ES-I3 (cell line): ENCODE measurements at regions not wholly inside any gene's neighbourhood (a gene's known extent, or its start where the extent isn't known, plus 50 kb on each side); places are given as distances from the start of the nearest gene placed in this dataset.
"Not testable (repeated sequence)": the region's sequence is repeated elsewhere in the genome, so short reads cannot be mapped to it uniquely, and the experiment has no call there.

ENCODE experiments used
- H3K36me3 ChIP-seq: 2 replicates; pipeline ENCODE4 v1.6.1; 2013; ENCODE audit warnings: mild to moderate bottlenecking, low read length, control low read depth, moderate library complexity; ENCODE audit not compliant: insufficient read depth
- H3K4me1 ChIP-seq: 2 replicates; pipeline ENCODE4 v1.6.1; 2013; ENCODE audit warnings: mild to moderate bottlenecking, control low read depth, low read length; ENCODE audit not compliant: insufficient read depth
- H3K9ac ChIP-seq: 2 replicates; pipeline ENCODE4 v1.6.1; 2013; ENCODE audit warnings: low read depth, mild to moderate bottlenecking, low read length, moderate library complexity
- H3K9me3 ChIP-seq: 2 replicates; pipeline ENCODE4 v1.6.1; 2013; ENCODE audit warnings: mild to moderate bottlenecking, low read length, moderate library complexity; ENCODE audit not compliant: control insufficient read depth, insufficient read depth

DNA sequence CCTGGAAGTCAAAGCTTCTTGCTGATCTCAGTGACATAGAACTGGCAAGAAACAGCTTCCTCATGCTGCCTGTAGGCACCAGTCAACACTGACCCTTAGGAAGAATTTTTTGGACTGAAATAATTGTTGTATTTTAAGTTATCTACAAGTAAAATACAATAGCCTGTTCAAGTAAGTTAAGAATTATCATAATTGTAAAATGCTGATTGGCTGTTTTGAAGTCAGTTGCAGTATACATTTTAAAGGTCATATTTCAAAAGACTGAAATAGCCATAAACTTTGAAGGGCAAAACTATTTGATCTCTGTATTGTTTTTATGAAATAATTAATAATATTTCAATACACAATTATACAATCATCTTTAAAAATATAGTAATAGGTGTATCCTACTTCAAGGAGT, 794.9 kb downstream of the MAT2B start:
- H3K36me3 ChIP-seq: no peaks in the 10 kb centered on the region

GRCh38 chr5:164301136-164301535, 795.7 kb downstream of the MAT2B start:
- Histone ChIP-seq H3K36me3 (no peaks in the 10 kb centered on the region), H3K9ac (no peak overlapping the region), H3K4me1 (no peaks in the 10 kb centered on the region; the same call in 1 of the 2 replicates), H3K9me3 (no peaks in the 10 kb centered on the region)

More for the DNA sequence above, 794.9 kb downstream of the MAT2B start:
- Histone ChIP-seq H3K9ac (no peak overlapping the region), H3K9me3 (no peaks in the 10 kb centered on the region), H3K4me1 (no peaks in the 10 kb centered on the region; the same call in 1 of the 2 replicates)

GRCh38 chr5:164301708-164302107, 796.3 kb downstream of the MAT2B start:
- Histone ChIP-seq H3K9ac (no peak overlapping the region), H3K9me3 (no peaks in the 10 kb centered on the region), H3K4me1 (no peaks in the 10 kb centered on the region; the same call in 1 of the 2 replicates), H3K36me3 (no peaks in the 10 kb centered on the region)

DNA sequence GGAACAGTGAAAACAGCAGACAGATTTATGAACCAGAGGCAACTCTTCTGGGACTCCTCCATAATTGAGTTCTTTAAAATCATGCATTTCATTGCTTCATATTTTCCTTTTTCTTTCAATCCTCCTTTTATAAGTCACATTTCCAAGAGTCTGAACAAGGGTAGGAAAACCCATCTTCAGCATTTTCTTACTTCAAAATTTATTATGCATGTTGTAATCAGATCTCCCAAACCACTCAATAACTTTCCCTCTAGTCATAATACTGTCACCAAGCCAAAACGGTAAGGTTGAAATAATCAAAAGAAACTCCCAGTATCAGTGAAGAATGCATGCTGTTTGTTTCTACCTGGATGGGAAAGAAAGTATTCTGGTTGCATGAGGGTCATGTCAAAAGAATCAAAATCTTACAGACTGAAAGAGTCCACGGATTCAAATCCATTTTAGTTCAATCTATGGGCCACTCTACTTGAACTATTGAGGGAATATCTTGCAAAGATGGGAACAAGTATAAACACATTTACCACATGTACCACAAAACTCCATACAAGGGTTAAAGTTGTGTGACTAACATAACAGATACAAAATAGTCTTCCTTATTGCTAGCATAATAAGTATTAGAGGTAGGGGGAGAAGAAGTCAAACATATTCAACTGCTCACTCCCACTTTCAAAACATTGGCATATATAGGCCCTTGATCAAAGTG, 797.3 kb downstream of the MAT2B start:
- Histone ChIP-seq H3K36me3 (no peaks in the 10 kb centered on the region), H3K9ac (no peak overlapping the region), H3K9me3 (no peaks in the 10 kb centered on the region), H3K4me1 (no peaks in the 10 kb centered on the region)

GRCh38 chr5:164303646-164304215, 798.3 kb downstream of the MAT2B start:
- Histone ChIP-seq H3K4me1 (no peaks in the 10 kb centered on the region), H3K36me3 (no peaks in the 10 kb centered on the region), H3K9me3 (no peaks in the 10 kb centered on the region), H3K9ac (no peak overlapping the region)

GRCh38 chr5:164306662-164307061, 801.2 kb downstream of the MAT2B start:
- Histone ChIP-seq H3K9me3 (no peaks in the 10 kb centered on the region), H3K9ac (no peak overlapping the region), H3K36me3 (no peaks in the 10 kb centered on the region), H3K4me1 (no peaks in the 10 kb centered on the region)

- no peaks in the 10 kb centered on the region for H3K9me3 ChIP-seq
- no peak overlapping the region for H3K9ac ChIP-seq
- H3K36me3 ChIP-seq: no peaks in the 10 kb centered on the region
- no peaks in the 10 kb centered on the region for H3K4me1 ChIP-seq
Observed at GRCh38 chr5:164312801-164313200, 807.4 kb downstream of the MAT2B start.

DNA sequence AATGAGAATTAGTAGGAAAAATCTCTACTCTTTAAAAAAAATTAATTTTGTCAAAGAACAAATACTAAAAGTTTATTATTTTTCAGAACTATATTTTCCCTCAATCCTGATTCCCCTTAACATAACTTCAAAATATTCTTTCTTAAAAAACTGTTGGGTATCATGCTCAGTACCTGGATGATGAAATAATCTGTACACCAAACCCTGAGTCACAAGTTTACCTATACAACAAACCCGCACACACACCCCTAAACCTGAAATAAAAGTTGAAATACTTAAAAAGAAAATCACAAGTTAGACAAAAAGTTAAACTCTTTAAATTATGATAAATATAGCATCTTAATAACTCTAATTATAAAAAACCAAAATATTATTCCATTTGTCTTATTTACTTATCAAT, 812.3 kb downstream of the MAT2B start:
- Histone ChIP-seq H3K9me3 (no peaks in the 10 kb centered on the region; the same call in 1 of the 2 replicates), H3K4me1 (no peaks in the 10 kb centered on the region), H3K9ac (no peak overlapping the region), H3K36me3 (no peaks in the 10 kb centered on the region)

GRCh38 chr5:164319161-164319560, 813.7 kb downstream of the MAT2B start:
- Histone ChIP-seq H3K4me1 (no peaks in the 10 kb centered on the region), H3K36me3 (no peaks in the 10 kb centered on the region), H3K9ac (no peak overlapping the region), H3K9me3 (no peaks in the 10 kb centered on the region; the same call in 1 of the 2 replicates)

DNA sequence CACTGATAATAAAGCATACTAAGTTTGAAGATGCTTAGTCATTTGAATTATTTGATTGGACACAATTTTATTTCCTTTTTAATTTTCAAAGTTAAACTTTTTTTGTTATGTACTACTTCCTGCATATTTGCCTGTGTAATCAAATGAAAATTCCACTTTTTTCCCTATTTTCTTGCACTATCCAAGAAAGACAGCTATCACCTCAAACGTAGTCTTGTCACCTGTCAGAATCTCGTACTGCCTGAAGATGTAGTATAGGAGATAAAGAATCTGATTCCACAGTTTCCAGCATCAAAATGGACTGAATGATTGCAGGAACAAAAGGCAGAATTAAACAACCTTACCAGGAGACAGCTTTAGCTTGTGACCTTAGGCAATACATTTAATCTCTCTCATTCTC, 818.8 kb downstream of the MAT2B start:
- no peaks in the 10 kb centered on the region for H3K36me3 ChIP-seq
- H3K9me3 ChIP-seq: peaks cover 8% of the 10 kb centered on the region
- no peak overlapping the region for H3K9ac ChIP-seq
- H3K4me1 ChIP-seq: no peaks in the 10 kb centered on the region

DNA sequence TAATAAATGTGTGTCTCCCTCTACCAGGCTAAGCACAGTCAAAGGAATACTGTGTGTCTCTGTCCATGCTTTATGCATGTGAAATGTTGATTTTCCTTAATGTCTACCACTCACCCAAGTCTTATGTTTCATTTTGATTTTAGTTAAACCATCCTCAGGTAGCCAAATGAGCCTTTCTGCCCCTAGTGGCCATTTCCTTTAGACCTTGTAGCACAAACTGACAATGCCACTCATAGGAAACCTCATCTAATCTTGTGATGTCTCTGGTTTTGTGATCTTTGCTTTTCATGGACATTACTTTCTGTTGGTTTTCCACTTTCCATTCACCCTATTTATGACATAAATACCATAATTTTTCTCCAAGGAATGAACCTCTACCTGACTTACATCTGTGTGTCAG, 820.8 kb downstream of the MAT2B start:
- Histone ChIP-seq H3K9me3 (peaks cover 8% of the 10 kb centered on the region), H3K4me1 (no peaks in the 10 kb centered on the region), H3K9ac (no peak overlapping the region), H3K36me3 (no peaks in the 10 kb centered on the region)

GRCh38 chr5:164327166-164327565, 821.7 kb downstream of the MAT2B start:
- not testable (repeated sequence) for H3K9ac ChIP-seq, H3K36me3 ChIP-seq, H3K4me1 ChIP-seq, H3K9me3 ChIP-seq

- Histone ChIP-seq H3K36me3 (no peaks in the 10 kb centered on the region), H3K9ac (no peak overlapping the region), H3K9me3 (no peaks in the 10 kb centered on the region), H3K4me1 (no peaks in the 10 kb centered on the region)
Observed at GRCh38 chr5:164332349-164333196, 827.2 kb downstream of the MAT2B start.

- H3K4me1 ChIP-seq: no peaks in the 10 kb centered on the region
- no peak overlapping the region for H3K9ac ChIP-seq
- no peaks in the 10 kb centered on the region for H3K9me3 ChIP-seq
- H3K36me3 ChIP-seq: no peaks in the 10 kb centered on the region
Observed at GRCh38 chr5:164335837-164336236, 830.4 kb downstream of the MAT2B start.

- no peak overlapping the region for H3K9ac ChIP-seq
- no peaks in the 10 kb centered on the region for H3K36me3 ChIP-seq
- H3K9me3 ChIP-seq: no peaks in the 10 kb centered on the region
- H3K4me1 ChIP-seq: no peaks in the 10 kb centered on the region
Observed at GRCh38 chr5:164336276-164336675, 830.9 kb downstream of the MAT2B start.
